ENCODE measurements at regions not wholly inside any gene's neighbourhood (a gene's known extent, or its start where the extent isn't known, plus 50 kb on each side); places are given as distances from the start of the nearest gene placed in this dataset.
A peak's percentile ranks its signal among the peaks of the same experiment; 100 is the strongest.

- no peak overlapping the region for H3K4me3 ChIP-seq (ENCODE audit: low read length)
- DNase-seq (ENCODE audit: low read depth): no peak
- no peak for TF ChIP-seq CTCF (conservative IDR thresholded peaks at IDR 0.05; ENCODE audit: low read length)
Observed at GRCh38 chr15:88335074-88335473, 78.5 kb upstream of the NTRK3 start.

GRCh38 chr15:88334436-88334835, 77.9 kb upstream of the NTRK3 start:
- no peak for TF ChIP-seq CTCF (conservative IDR thresholded peaks at IDR 0.05; ENCODE audit: low read length)
- no peak overlapping the region for H3K4me3 ChIP-seq (ENCODE audit: low read length)
- DNase-seq (ENCODE audit: low read depth): peak; percentile 73

- DNase-seq (ENCODE audit: low read depth): peak; percentile 17
- TF ChIP-seq CTCF (conservative IDR thresholded peaks at IDR 0.05; ENCODE audit: low read length): peak; percentile 42
- H3K4me3 ChIP-seq (ENCODE audit: low read length): no peak overlapping the region
Observed at GRCh38 chr15:88331291-88331690, 74.8 kb upstream of the NTRK3 start.

GRCh38 chr15:88326924-88327323, 70.4 kb upstream of the NTRK3 start:
- no peak for TF ChIP-seq CTCF (conservative IDR thresholded peaks at IDR 0.05; ENCODE audit: low read length)
- no peak for DNase-seq (ENCODE audit: low read depth)
- H3K4me3 ChIP-seq (ENCODE audit: low read length): no peak overlapping the region

GRCh38 chr15:88324741-88325065, 68.2 kb upstream of the NTRK3 start:
- no peak overlapping the region for H3K4me3 ChIP-seq (ENCODE audit: low read length)
- TF ChIP-seq CTCF (conservative IDR thresholded peaks at IDR 0.05; ENCODE audit: low read length): no peak
- DNase-seq (ENCODE audit: low read depth): no peak

- peak; percentile 32 for DNase-seq (ENCODE audit: low read depth)
- no peak for TF ChIP-seq CTCF (conservative IDR thresholded peaks at IDR 0.05; ENCODE audit: low read length)
- H3K4me3 ChIP-seq (ENCODE audit: low read length): no peak overlapping the region
Observed at GRCh38 chr15:88323976-88324740, 67.6 kb upstream of the NTRK3 start.

GRCh38 chr15:88323468-88323867, 66.9 kb upstream of the NTRK3 start:
- DNase-seq (ENCODE audit: low read depth): no peak
- H3K4me3 ChIP-seq (ENCODE audit: low read length): no peak overlapping the region
- TF ChIP-seq CTCF (conservative IDR thresholded peaks at IDR 0.05; ENCODE audit: low read length): no peak
